ENCODE measurements at regions not wholly inside any gene's neighbourhood (a gene's known extent, or its start where the extent isn't known, plus 50 kb on each side); places are given as distances from the start of the nearest gene placed in this dataset.

DNA sequence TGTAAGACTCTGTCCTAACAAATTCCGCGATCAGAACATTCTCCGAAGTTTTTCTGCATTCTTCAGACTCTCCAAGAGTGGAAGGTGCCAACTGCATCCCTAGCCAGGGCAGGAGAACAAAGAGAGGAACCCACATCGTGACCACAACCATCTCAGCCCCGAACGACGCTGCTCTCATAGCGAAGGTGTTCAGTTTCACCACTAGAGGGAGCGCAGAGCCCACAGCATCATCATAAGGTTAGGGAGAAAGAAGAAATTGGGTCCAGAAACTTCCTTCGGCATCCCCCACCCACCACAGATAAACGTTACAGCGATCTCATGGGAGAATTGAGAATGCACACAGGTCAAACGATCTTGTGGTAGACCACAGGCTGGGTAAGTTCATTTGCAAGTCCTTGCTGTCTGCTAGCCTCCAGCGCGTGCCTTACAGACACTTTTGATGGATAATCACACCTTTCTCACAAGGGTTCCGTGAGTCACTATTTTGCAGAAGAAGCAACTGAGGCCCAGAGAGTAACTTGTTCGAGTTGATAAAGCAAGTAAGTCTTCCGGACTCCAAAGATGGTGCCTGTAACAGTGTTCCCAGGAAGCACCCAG, 53.7 kb upstream of the ARL4C start:
- TF ChIP-seq, protein P1, sequence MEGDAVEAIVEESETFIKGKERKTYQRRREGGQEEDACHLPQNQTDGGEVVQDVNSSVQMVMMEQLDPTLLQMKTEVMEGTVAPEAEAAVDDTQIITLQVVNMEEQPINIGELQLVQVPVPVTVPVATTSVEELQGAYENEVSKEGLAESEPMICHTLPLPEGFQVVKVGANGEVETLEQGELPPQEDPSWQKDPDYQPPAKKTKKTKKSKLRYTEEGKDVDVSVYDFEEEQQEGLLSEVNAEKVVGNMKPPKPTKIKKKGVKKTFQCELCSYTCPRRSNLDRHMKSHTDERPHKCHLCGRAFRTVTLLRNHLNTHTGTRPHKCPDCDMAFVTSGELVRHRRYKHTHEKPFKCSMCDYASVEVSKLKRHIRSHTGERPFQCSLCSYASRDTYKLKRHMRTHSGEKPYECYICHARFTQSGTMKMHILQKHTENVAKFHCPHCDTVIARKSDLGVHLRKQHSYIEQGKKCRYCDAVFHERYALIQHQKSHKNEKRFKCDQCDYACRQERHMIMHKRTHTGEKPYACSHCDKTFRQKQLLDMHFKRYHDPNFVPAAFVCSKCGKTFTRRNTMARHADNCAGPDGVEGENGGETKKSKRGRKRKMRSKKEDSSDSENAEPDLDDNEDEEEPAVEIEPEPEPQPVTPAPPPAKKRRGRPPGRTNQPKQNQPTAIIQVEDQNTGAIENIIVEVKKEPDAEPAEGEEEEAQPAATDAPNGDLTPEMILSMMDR (IDR thresholded peaks at IDR 0.05): peak; percentile 91
- DNase-seq (ENCODE audit: low spot score): no peak
- Histone ChIP-seq H3K27ac (no peak overlapping the region), H3K4me3 (no peak overlapping the region)

DNA sequence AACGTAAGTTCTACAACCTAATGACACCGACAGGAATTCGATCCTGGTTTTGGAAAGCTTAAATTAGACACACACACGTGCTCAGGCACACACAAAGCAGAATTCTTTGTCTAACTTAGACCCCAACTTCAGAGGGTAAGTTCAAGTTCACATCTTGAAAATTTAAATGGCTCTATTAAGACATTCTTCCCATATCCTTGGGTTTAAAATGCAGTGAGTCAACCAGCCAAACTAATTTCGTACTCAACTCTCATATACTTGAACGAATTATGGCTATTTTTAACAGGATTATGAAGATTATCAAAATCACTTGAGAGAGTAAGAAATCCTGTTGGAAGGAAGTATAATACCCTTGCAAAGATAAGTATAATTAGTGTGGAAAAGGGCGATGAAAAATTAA, 53.2 kb upstream of the ARL4C start:
- no peak for DNase-seq (ENCODE audit: low spot score)
- TF ChIP-seq, protein P1 (IDR thresholded peaks at IDR 0.05): no peak
- Histone ChIP-seq H3K4me3 (no peak overlapping the region), H3K27ac (no peak overlapping the region)

DNA sequence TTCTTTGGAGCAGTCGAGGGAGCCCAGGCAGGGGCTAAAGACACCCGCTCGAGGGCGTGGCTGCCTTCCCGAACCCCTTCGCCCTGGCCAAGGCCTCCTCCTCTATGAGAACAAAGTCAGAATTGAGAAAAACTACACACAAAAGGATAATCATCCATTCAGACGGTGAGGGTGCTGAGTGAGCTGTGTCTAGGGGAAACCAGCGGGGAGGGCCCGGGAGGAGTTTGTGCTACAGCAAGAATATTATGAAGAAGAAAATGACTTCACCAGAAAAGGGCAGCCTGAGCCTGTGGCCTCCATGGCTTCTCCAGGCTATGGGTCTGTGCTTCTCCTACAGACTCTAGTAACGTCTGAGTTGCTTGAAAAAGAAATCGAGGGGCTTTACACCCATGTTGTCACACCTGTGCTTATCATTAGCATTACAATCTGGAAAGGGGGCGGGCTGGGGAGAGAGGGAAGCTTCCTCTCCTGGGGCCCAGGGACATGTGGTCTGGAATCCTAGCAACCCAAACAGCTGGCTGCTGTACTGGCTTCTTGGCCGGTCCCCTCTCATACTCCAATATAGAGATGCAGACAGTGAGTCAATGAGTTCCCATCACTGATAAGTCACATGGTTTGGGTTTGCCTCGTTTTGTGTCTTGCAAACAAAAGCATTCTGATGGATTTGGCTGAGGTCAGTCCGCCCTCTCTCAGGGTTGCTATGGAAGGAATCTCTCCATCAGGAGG, 52.0 kb upstream of the ARL4C start:
- no peak overlapping the region for H3K27ac ChIP-seq
- H3K4me3 ChIP-seq: no peak overlapping the region
- DNase-seq (ENCODE audit: low spot score): no peak
- TF ChIP-seq, protein P1 (IDR thresholded peaks at IDR 0.05): no peak

DNA sequence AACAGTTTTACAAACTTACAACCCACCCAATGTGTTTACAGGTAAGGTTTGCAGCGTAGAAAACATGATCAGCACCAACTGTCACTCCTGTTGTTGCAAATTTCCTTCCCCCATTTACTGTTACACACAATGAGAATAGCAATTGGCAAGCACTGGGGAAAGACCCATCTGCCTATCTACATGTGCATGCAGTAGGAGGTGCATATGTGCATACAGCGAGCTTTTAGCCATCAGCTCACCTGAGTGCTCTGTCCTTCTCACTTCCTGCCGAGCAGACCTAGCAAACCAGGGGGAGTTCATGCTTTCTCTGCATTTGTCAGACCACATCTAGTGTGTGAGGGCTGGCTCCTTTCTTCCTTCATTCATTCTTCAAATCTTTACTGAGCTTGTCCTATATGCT, 49.9 kb upstream of the ARL4C start:
- TF ChIP-seq, protein P1 (IDR thresholded peaks at IDR 0.05): no peak
- Histone ChIP-seq H3K27ac (no peak overlapping the region), H3K4me3 (no peak overlapping the region)
- DNase-seq (ENCODE audit: low spot score): no peak

Measured in coronary artery (tissue), 2 donors.